MM.1S (cell line): ENCODE measurements at regions not wholly inside any gene's neighbourhood (a gene's known extent, or its start where the extent isn't known, plus 50 kb on each side); places are given as distances from the start of the nearest gene placed in this dataset.

Source experiments
- DNase-seq: peaks from one replicate; pipeline ENCODE4 v3.0.0-alpha.2; 2015
- H2AFZ ChIP-seq: fragments of 300-600 bp; sonication (generic); 2 replicates; pipeline ENCODE4 v1.6.0; 2016; ENCODE audit warnings: antibody characterized with exemption, low read length
- H3F3A ChIP-seq: fragments of 300-600 bp; sonication (generic); 2 replicates; pipeline ENCODE4 v1.6.1; 2016; ENCODE audit warnings: mild to moderate bottlenecking, antibody characterized with exemption, low read length, moderate library complexity, mixed read lengths; ENCODE audit not compliant: insufficient read depth
- H3K27ac ChIP-seq: fragments of 300-600 bp; sonication (generic); 2 replicates; pipeline ENCODE4 v1.5.1; 2016; ENCODE audit warnings: mild to moderate bottlenecking, low read length
- H3K27me3 ChIP-seq: fragments of 300-600 bp; sonication (generic); replicated peaks from 2 replicates; pipeline ENCODE4 v1.6.0; 2016; ENCODE audit warnings: low read length; ENCODE audit not compliant: insufficient read depth
- H3K36me3 ChIP-seq: fragments of 300-600 bp; sonication (generic); replicated peaks from 2 replicates; pipeline ENCODE4 v1.6.1; 2016; ENCODE audit warnings: mild to moderate bottlenecking, low read length, mixed read lengths; ENCODE audit not compliant: insufficient read depth
- H3K4me1 ChIP-seq: fragments of 300-600 bp; sonication (generic); 2 replicates; pipeline ENCODE4 v1.6.1; 2016; ENCODE audit warnings: low read length, mixed read lengths
- H3K4me2 ChIP-seq: fragments of 300-600 bp; sonication (generic); 2 replicates; pipeline ENCODE4 v1.6.0; 2016; ENCODE audit warnings: low read depth, low read length
- H3K4me3 ChIP-seq: fragments of 300-600 bp; sonication (generic); 2 replicates; pipeline ENCODE4 v1.5.1; 2016; ENCODE audit warnings: low read length, mixed read lengths
- H3K79me2 ChIP-seq: fragments of 300-600 bp; sonication (generic); 2 replicates; pipeline ENCODE4 v1.6.1; 2016; ENCODE audit warnings: mixed run types, low read length, mixed read lengths
- H3K9ac ChIP-seq: fragments of 300-600 bp; sonication (generic); 2 replicates; pipeline ENCODE4 v1.6.1; 2016; ENCODE audit warnings: low read length, mixed read lengths
- H3K9me2 ChIP-seq: fragments of 300-600 bp; sonication (generic); replicated peaks from 2 replicates; pipeline ENCODE4 v1.6.1; 2016; ENCODE audit warnings: mild to moderate bottlenecking, low read length, mixed read lengths; ENCODE audit not compliant: insufficient read depth
- H3K9me3 ChIP-seq: fragments of 300-600 bp; sonication (generic); replicated peaks from 2 replicates; pipeline ENCODE4 v1.6.1; 2016; ENCODE audit warnings: mild to moderate bottlenecking, low read length, mixed read lengths; ENCODE audit not compliant: insufficient read depth
- H4K20me1 ChIP-seq: fragments of 300-600 bp; sonication (generic); 2 replicates; pipeline ENCODE4 v1.6.1; 2016; ENCODE audit warnings: mild to moderate bottlenecking, low read length, moderate library complexity, mixed read lengths; ENCODE audit not compliant: insufficient read depth
- CTCF ChIP-seq: fragments of 300-600 bp; sonication (generic); IDR thresholded peaks from 2 replicates; pipeline ENCODE4 v1.5.1; 2016; ENCODE audit warnings: antibody characterized with exemption, low read length, mixed read lengths
- EZH2 ChIP-seq: fragments of 300-600 bp; sonication (generic); optimal IDR thresholded peaks from 2 replicates; pipeline ENCODE3; 2017; ENCODE audit warnings: low read depth, mild to moderate bottlenecking, antibody characterized with exemption, low read length, mixed read lengths
- EZH2phosphoT487 ChIP-seq: fragments of 300-600 bp; sonication (generic); IDR thresholded peaks from 2 replicates; pipeline ENCODE4 v1.6.1; 2018; ENCODE audit warnings: antibody characterized with exemption, low read length

GRCh38 chr3:146972726-146973125 lies 367.6 kb upstream of the PLSCR5 start:
- no peak overlapping the region for H3K9ac ChIP-seq
- no peak overlapping the region for H2AFZ ChIP-seq
- no peak overlapping the region for H3K4me2 ChIP-seq
- no peaks in the 10 kb centered on the region for H3K27me3 ChIP-seq
- H3K36me3 ChIP-seq: no peaks in the 10 kb centered on the region
- TF ChIP-seq EZH2: no peak
- TF ChIP-seq EZH2phosphoT487: no peak
- TF ChIP-seq CTCF: no peak
- H3K9me3 ChIP-seq: no peaks in the 10 kb centered on the region
- no peak overlapping the region for H3K27ac ChIP-seq
- H3K79me2 ChIP-seq: no peaks in the 10 kb centered on the region
- H3F3A ChIP-seq: no peaks in the 10 kb centered on the region
- DNase-seq: no peak
- H4K20me1 ChIP-seq: no peaks in the 10 kb centered on the region
- H3K4me3 ChIP-seq: no peak overlapping the region
- H3K4me1 ChIP-seq: no peaks in the 10 kb centered on the region
- no peaks in the 10 kb centered on the region for H3K9me2 ChIP-seq

GRCh38 chr3:146970236-146970635 lies 365.1 kb upstream of the PLSCR5 start:
- no peak overlapping the region for H3K4me2 ChIP-seq
- no peaks in the 10 kb centered on the region for H4K20me1 ChIP-seq
- H3K4me3 ChIP-seq: no peak overlapping the region
- no peak overlapping the region for H2AFZ ChIP-seq
- no peak overlapping the region for H3K27ac ChIP-seq
- DNase-seq: no peak
- TF ChIP-seq EZH2 (no peak), CTCF (no peak), EZH2phosphoT487 (no peak)
- no peaks in the 10 kb centered on the region for H3K4me1 ChIP-seq
- H3K9me2 ChIP-seq: no peaks in the 10 kb centered on the region
- H3K9ac ChIP-seq: no peak overlapping the region
- no peaks in the 10 kb centered on the region for H3F3A ChIP-seq
- H3K79me2 ChIP-seq: no peaks in the 10 kb centered on the region
- H3K9me3 ChIP-seq: no peaks in the 10 kb centered on the region
- no peaks in the 10 kb centered on the region for H3K27me3 ChIP-seq
- H3K36me3 ChIP-seq: no peaks in the 10 kb centered on the region

GRCh38 chr3:146969356-146969755 lies 364.2 kb upstream of the PLSCR5 start:
- Histone ChIP-seq H3K27ac (no peak overlapping the region), H3F3A (no peaks in the 10 kb centered on the region), H3K9me3 (no peaks in the 10 kb centered on the region), H3K9me2 (no peaks in the 10 kb centered on the region), H3K79me2 (no peaks in the 10 kb centered on the region), H3K9ac (no peak overlapping the region), H3K4me3 (no peak overlapping the region), H3K4me2 (no peak overlapping the region), H3K36me3 (no peaks in the 10 kb centered on the region), H4K20me1 (no peaks in the 10 kb centered on the region), H3K4me1 (no peaks in the 10 kb centered on the region), H3K27me3 (no peaks in the 10 kb centered on the region), H2AFZ (no peak overlapping the region)
- no peak for DNase-seq
- no peak for TF ChIP-seq EZH2
- no peak for TF ChIP-seq EZH2phosphoT487
- no peak for TF ChIP-seq CTCF
